GM23248 (cell line): ENCODE measurements at regions not wholly inside any gene's neighbourhood (a gene's known extent, or its start where the extent isn't known, plus 50 kb on each side); places are given as distances from the start of the nearest gene placed in this dataset.

Experiments
- EZH2 ChIP-seq: fragments of 200-600 bp; sonication (generic); IDR thresholded peaks from 2 replicates; pipeline ENCODE4 v1.6.1; 2018; ENCODE audit warnings: antibody characterized with exemption, mild to moderate bottlenecking; ENCODE audit not compliant: insufficient read depth, poor library complexity, severe bottlenecking
- EZH2phosphoT487 ChIP-seq: fragments of 200-600 bp; sonication (generic); IDR thresholded peaks from 2 replicates; pipeline ENCODE4 v1.6.1; 2018; ENCODE audit warnings: antibody characterized with exemption, moderate library complexity, mild to moderate bottlenecking, low read depth; ENCODE audit not compliant: insufficient read depth

DNA sequence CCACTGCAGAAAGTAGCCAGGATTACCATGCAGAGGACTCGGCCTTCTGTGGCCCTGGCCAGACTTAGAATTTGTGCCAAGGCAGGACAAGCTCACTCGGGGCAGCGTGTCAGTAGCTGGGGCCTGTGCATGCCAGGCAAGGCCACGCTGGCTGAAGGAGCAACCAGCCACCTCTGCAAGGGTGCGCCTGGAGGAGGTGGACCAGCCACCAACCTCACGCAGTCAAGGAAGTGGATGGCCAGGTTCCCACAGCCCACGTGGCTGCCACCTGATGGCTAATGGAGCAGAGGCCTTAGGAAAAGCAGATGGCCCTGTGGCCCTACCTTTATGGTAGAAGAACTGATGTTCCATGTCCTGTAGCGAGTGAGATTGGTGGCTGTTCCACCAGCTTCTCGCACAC, 107.9 kb downstream of the CCDC74A start:
- TF ChIP-seq EZH2 (no peak), EZH2phosphoT487 (no peak)
